ENCODE measurements at regions not wholly inside any gene's neighbourhood (a gene's known extent, or its start where the extent isn't known, plus 50 kb on each side); places are given as distances from the start of the nearest gene placed in this dataset.

DNA sequence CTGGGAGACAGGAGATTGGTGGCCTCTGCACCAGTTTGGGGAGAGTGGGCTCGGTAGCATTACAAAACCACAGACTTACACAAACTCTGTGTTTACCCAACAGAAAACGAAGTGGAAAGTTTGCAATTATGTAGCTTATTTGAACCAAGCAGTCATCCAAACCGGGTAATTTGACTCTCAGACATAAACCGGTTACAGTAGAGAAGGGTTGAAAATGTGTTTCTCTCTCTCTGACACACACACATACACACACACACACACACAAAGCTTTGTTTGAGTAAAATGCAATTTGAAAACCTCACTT, 97.1 kb upstream of the ZNF608 start (continued):
- no peak for TF ChIP-seq RFX5 (IDR thresholded peaks at IDR 0.05; ENCODE audit: low read depth, low read length)

DNA sequence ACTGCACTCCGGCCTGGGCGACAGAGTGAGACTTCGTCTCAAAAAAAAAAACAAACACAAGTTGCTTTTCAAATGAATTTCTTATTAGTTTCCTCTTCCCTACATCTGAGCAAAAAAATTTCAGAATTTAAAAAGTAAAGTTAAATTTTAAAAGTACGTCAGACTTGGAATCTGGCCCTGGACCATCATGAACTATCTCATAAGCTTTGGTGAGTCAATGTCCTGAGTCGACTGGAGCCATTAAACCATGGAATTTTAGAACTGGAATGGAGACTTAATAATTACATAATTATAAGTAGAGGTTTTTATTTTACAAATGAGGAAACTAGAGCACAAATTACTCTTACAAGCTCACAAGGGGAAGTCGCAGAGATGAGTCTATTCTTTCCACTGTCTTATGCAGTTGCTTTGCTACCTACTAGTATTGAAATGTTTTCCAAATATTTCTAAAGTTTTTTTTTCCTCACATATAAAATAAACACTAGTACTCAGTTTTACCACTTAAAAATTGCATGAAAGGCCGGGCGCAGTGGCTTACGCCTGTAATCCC, 98.0 kb upstream of the ZNF608 start:
- SMC1A ChIA-PET (ENCODE audit: uncharacterized antibody, unreplicated experiment) = interaction anchor here (0.7 to 1.3 kb wide), 2 partner anchors 57 to 274 kb away, joined by 3 read pairs; no protein-coding TSS in a partner anchor
- Histone ChIP-seq H3K79me2 (ENCODE audit: control insufficient read depth, insufficient read depth, low read length) (no peaks in the 10 kb centered on the region), H3K9me3 (replicated peaks; ENCODE audit: control insufficient read depth, insufficient read depth, low read length) (no peaks in the 10 kb centered on the region), H3K4me1 (ENCODE audit: control insufficient read depth, insufficient read depth, low read length) (no peaks in the 10 kb centered on the region), H3K27ac (ENCODE audit: control insufficient read depth, insufficient read depth) (no peak overlapping the region), H3K27me3 (replicated peaks in 1 of 2; ENCODE audit: control insufficient read depth in 2 of 2, insufficient read depth in 2 of 2, low read length in 1 of 2) (no peaks in the 10 kb centered on the region), H3K4me3 (no peak overlapping the region), H3K4me2 (ENCODE audit: control insufficient read depth, insufficient read depth) (no peak overlapping the region), H3K9ac (ENCODE audit: control insufficient read depth, insufficient read depth, low read length) (no peak overlapping the region), H2AFZ (ENCODE audit: control insufficient read depth, low read depth, low read length) (no peak overlapping the region), H3K36me3 (ENCODE audit: control insufficient read depth in 2 of 2, insufficient read depth in 2 of 2, low read length in 1 of 2) (no peaks in the 10 kb centered on the region), H4K20me1 (ENCODE audit: control insufficient read depth, insufficient read depth) (no peaks in the 10 kb centered on the region)
- in situ Hi-C loops (cut with MboI) = no loop called here
- ATAC-seq (no peak), DNase-seq (ENCODE audit: low read depth, low spot score) (no peak), FAIRE-seq (no peak)
- POLR2A ChIA-PET = interaction anchor here (0.6 to 0.7 kb wide), 3 partner anchors 558 to 1208 kb away, joined by 3 to 4 read pairs (median 4); no protein-coding TSS in a partner anchor
- intact Hi-C loops (cut with micrococcal nuclease; ENCODE audit: unreplicated experiment) = no loop called here
- RAD21 ChIA-PET (ENCODE audit: unreplicated experiment) = no interaction called here
- no peak for TF ChIP-seq BCL11A (IDR thresholded peaks at IDR 0.05; ENCODE audit: low read depth, low read length)
- TF ChIP-seq KAT2A (conservative IDR thresholded peaks at IDR 0.05; ENCODE audit: control insufficient read depth, low read depth, low read length) = no peak
- TF ChIP-seq, protein P1, sequence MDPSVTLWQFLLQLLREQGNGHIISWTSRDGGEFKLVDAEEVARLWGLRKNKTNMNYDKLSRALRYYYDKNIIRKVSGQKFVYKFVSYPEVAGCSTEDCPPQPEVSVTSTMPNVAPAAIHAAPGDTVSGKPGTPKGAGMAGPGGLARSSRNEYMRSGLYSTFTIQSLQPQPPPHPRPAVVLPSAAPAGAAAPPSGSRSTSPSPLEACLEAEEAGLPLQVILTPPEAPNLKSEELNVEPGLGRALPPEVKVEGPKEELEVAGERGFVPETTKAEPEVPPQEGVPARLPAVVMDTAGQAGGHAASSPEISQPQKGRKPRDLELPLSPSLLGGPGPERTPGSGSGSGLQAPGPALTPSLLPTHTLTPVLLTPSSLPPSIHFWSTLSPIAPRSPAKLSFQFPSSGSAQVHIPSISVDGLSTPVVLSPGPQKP (IDR thresholded peaks at IDR 0.05; ENCODE audit: low read depth, low read length) = no peak
- TF ChIP-seq RB1 (IDR thresholded peaks at IDR 0.05; ENCODE audit: borderline replicate concordance) = no peak
- TF ChIP-seq, protein P2, sequence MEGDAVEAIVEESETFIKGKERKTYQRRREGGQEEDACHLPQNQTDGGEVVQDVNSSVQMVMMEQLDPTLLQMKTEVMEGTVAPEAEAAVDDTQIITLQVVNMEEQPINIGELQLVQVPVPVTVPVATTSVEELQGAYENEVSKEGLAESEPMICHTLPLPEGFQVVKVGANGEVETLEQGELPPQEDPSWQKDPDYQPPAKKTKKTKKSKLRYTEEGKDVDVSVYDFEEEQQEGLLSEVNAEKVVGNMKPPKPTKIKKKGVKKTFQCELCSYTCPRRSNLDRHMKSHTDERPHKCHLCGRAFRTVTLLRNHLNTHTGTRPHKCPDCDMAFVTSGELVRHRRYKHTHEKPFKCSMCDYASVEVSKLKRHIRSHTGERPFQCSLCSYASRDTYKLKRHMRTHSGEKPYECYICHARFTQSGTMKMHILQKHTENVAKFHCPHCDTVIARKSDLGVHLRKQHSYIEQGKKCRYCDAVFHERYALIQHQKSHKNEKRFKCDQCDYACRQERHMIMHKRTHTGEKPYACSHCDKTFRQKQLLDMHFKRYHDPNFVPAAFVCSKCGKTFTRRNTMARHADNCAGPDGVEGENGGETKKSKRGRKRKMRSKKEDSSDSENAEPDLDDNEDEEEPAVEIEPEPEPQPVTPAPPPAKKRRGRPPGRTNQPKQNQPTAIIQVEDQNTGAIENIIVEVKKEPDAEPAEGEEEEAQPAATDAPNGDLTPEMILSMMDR (IDR thresholded peaks at IDR 0.05 in 2 of 3, conservative IDR thresholded peaks at IDR 0.05 in 1 of 3; ENCODE audit: control insufficient read depth in 2 of 3, extremely low read depth in 1 of 3, insufficient read depth in 1 of 3, low read depth in 3 of 3, low read length in 3 of 3) = no peak
- no peak for TF ChIP-seq KLF5 (IDR thresholded peaks at IDR 0.05; ENCODE audit: partially characterized antibody)
- TF ChIP-seq, protein P3, sequence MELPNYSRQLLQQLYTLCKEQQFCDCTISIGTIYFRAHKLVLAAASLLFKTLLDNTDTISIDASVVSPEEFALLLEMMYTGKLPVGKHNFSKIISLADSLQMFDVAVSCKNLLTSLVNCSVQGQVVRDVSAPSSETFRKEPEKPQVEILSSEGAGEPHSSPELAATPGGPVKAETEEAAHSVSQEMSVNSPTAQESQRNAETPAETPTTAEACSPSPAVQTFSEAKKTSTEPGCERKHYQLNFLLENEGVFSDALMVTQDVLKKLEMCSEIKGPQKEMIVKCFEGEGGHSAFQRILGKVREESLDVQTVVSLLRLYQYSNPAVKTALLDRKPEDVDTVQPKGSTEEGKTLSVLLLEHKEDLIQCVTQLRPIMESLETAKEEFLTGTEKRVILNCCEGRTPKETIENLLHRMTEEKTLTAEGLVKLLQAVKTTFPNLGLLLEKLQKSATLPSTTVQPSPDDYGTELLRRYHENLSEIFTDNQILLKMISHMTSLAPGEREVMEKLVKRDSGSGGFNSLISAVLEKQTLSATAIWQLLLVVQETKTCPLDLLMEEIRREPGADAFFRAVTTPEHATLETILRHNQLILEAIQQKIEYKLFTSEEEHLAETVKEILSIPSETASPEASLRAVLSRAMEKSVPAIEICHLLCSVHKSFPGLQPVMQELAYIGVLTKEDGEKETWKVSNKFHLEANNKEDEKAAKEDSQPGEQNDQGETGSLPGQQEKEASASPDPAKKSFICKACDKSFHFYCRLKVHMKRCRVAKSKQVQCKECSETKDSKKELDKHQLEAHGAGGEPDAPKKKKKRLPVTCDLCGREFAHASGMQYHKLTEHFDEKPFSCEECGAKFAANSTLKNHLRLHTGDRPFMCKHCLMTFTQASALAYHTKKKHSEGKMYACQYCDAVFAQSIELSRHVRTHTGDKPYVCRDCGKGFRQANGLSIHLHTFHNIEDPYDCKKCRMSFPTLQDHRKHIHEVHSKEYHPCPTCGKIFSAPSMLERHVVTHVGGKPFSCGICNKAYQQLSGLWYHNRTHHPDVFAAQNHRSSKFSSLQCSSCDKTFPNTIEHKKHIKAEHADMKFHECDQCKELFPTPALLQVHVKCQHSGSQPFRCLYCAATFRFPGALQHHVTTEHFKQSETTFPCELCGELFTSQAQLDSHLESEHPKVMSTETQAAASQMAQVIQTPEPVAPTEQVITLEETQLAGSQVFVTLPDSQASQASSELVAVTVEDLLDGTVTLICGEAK (IDR thresholded peaks at IDR 0.05; ENCODE audit: borderline replicate concordance) = no peak
- TF ChIP-seq HCFC1 (IDR thresholded peaks at IDR 0.05; ENCODE audit: low read length) = no peak
- TF ChIP-seq ETV6 (conservative IDR thresholded peaks at IDR 0.05 in 1 of 2, IDR thresholded peaks at IDR 0.05 in 1 of 2; ENCODE audit: borderline replicate concordance in 1 of 2, low read depth in 1 of 2) = no peak
- TF ChIP-seq TBL1XR1 (IDR thresholded peaks at IDR 0.05; ENCODE audit: low read depth, low read length) = no peak
- TF ChIP-seq POLR2A (IDR thresholded peaks at IDR 0.05; ENCODE audit: low read depth, low read length) = no peak
- BruUV-seq (replicated peaks) = no TSS peak
- WGBS (ENCODE audit: insufficient coverage, insufficient replicate concordance, low lambda C conversion rate, missing lambda C conversion rate) = 79% methylated on average over 9 of the region's 9 CpGs
- CTCF ChIA-PET = no interaction called here

All from GM12878 (cell line).